Hepatocyte (in vitro differentiated cells): ENCODE measurements at regions not wholly inside any gene's neighbourhood (a gene's known extent, or its start where the extent isn't known, plus 50 kb on each side); places are given as distances from the start of the nearest gene placed in this dataset.

Source experiments
- DNase-seq: peaks from one replicate; pipeline ENCODE4 v3.0.0-alpha.2; 2016; ENCODE audit warnings: low spot score
- H2AFZ ChIP-seq: fragments of 200-600 bp; sonication (generic); 2 replicates; pipeline ENCODE4 v1.6.0; 2016; ENCODE audit warnings: antibody characterized with exemption, mild to moderate bottlenecking
- H3K27ac ChIP-seq: fragments of 200-600 bp; sonication (generic); 2 replicates; pipeline ENCODE4 v1.5.1; 2016; ENCODE audit warnings: mild to moderate bottlenecking
- H3K27me3 ChIP-seq: fragments of 200-600 bp; sonication (generic); 2 replicates; pipeline ENCODE4 v1.6.1; 2016
- H3K36me3 ChIP-seq: fragments of 200-600 bp; sonication (generic); replicated peaks from 2 replicates; pipeline ENCODE4 v1.5.1; 2016; ENCODE audit warnings: low read depth; ENCODE audit not compliant: insufficient read depth
- H3K4me1 ChIP-seq: fragments of 200-600 bp; sonication (generic); 2 replicates; pipeline ENCODE4 v1.5.1; 2016; ENCODE audit warnings: mild to moderate bottlenecking, moderate library complexity; ENCODE audit not compliant: insufficient read depth
- H3K4me2 ChIP-seq: fragments of 200-600 bp; sonication (generic); 2 replicates; pipeline ENCODE4 v1.6.0; 2016
- H3K4me3 ChIP-seq: fragments of 200-600 bp; sonication (generic); 2 replicates; pipeline ENCODE4 v1.5.1; 2016; ENCODE audit warnings: mild to moderate bottlenecking
- H3K79me2 ChIP-seq: fragments of 200-600 bp; sonication (generic); 2 replicates; pipeline ENCODE4 v1.6.0; 2017; ENCODE audit warnings: mild to moderate bottlenecking
- H3K9me2 ChIP-seq: fragments of 200-600 bp; sonication (generic); replicated peaks from 2 replicates; pipeline ENCODE4 v1.6.0; 2017; ENCODE audit warnings: mild to moderate bottlenecking; ENCODE audit not compliant: insufficient read depth
- H3K9me3 ChIP-seq: fragments of 200-600 bp; sonication (generic); 2 replicates; pipeline ENCODE4 v1.5.1; 2016; ENCODE audit warnings: low read depth, mild to moderate bottlenecking
- H4K20me1 ChIP-seq: fragments of 200-600 bp; sonication (generic); 2 replicates; pipeline ENCODE4 v1.6.0; 2016; ENCODE audit warnings: mild to moderate bottlenecking; ENCODE audit not compliant: insufficient read depth, poor library complexity, severe bottlenecking
- CTCF ChIP-seq: fragments of 200-600 bp; sonication (generic); IDR thresholded peaks from 2 replicates; pipeline ENCODE4 v1.5.1; 2016; ENCODE audit warnings: antibody characterized with exemption, mild to moderate bottlenecking; ENCODE audit not compliant: poor library complexity
- EZH2 ChIP-seq: fragments of 200-600 bp; sonication (generic); IDR thresholded peaks from 2 replicates; pipeline ENCODE4 v1.6.1; 2016; ENCODE audit warnings: antibody characterized with exemption, mild to moderate bottlenecking, borderline replicate concordance
- EZH2phosphoT487 ChIP-seq: fragments of 200-600 bp; sonication (generic); IDR thresholded peaks from one replicate; pipeline ENCODE4 v1.6.1; 2018; ENCODE audit warnings: antibody characterized with exemption, mild to moderate bottlenecking, low read depth, moderate library complexity; ENCODE audit not compliant: unreplicated experiment, severe bottlenecking
- WGBS: methylation state at CpG from one replicate; pipeline ENCODE4 v1.1.6; 2016; ENCODE audit warnings: low lambda C conversion rate; ENCODE audit errors: missing lambda C conversion rate; 5-methylcytosine and 5-hydroxymethylcytosine counted together

- TF ChIP-seq CTCF (no peak), EZH2 (no peak), EZH2phosphoT487 (no peak)
- no peaks in the 10 kb centered on the region for H3K9me2 ChIP-seq
- no peaks in the 10 kb centered on the region for H3K9me3 ChIP-seq
- no peak overlapping the region for H2AFZ ChIP-seq
- no peak overlapping the region for H3K4me2 ChIP-seq
- peaks cover 34% of the 10 kb centered on the region for H3K4me1 ChIP-seq
- 93% methylated on average over 3 of the region's 3 CpGs for WGBS
- DNase-seq: no peak
- no peaks in the 10 kb centered on the region for H3K27me3 ChIP-seq
- no peaks in the 10 kb centered on the region for H3K79me2 ChIP-seq
- no peaks in the 10 kb centered on the region for H3K36me3 ChIP-seq
- no peak overlapping the region for H3K4me3 ChIP-seq
- no peak overlapping the region for H3K27ac ChIP-seq
- no peaks in the 10 kb centered on the region for H4K20me1 ChIP-seq
Measured at GRCh38 chr7:46554688-46555422, 633.8 kb upstream of the IGFBP3 start.

GRCh38 chr7:46551603-46552002 is 630.5 kb upstream of the IGFBP3 start:
- no peaks in the 10 kb centered on the region for H3K36me3 ChIP-seq
- no peak overlapping the region for H2AFZ ChIP-seq
- no peaks in the 10 kb centered on the region for H3K79me2 ChIP-seq
- no peaks in the 10 kb centered on the region for H3K9me2 ChIP-seq
- no peak overlapping the region for H3K4me2 ChIP-seq
- H3K27me3 ChIP-seq: no peaks in the 10 kb centered on the region
- peaks cover 8% of the 10 kb centered on the region for H3K4me1 ChIP-seq
- 97% methylated on average over 1 of the region's 1 CpG for WGBS
- no peaks in the 10 kb centered on the region for H3K9me3 ChIP-seq
- H3K27ac ChIP-seq: no peak overlapping the region
- TF ChIP-seq CTCF (no peak), EZH2phosphoT487 (no peak), EZH2 (no peak)
- H3K4me3 ChIP-seq: no peak overlapping the region
- no peak for DNase-seq
- no peaks in the 10 kb centered on the region for H4K20me1 ChIP-seq

GRCh38 chr7:46550864-46551263 is 629.8 kb upstream of the IGFBP3 start:
- Histone ChIP-seq H3K4me3 (no peak overlapping the region), H3K9me3 (no peaks in the 10 kb centered on the region), H3K4me1 (peaks cover 6% of the 10 kb centered on the region), H3K9me2 (no peaks in the 10 kb centered on the region), H3K4me2 (no peak overlapping the region), H2AFZ (peak overlapping the region; percentile 2), H3K27ac (peak overlapping the region; percentile 12), H3K79me2 (no peaks in the 10 kb centered on the region), H3K27me3 (no peaks in the 10 kb centered on the region), H3K36me3 (no peaks in the 10 kb centered on the region), H4K20me1 (no peaks in the 10 kb centered on the region)
- TF ChIP-seq CTCF (no peak), EZH2phosphoT487 (no peak), EZH2 (no peak)
- 66% methylated on average over 5 of the region's 5 CpGs for WGBS
- DNase-seq: no peak
